SU-DHL-6 (cell line): ENCODE measurements at regions not wholly inside any gene's neighbourhood (a gene's known extent, or its start where the extent isn't known, plus 50 kb on each side); places are given as distances from the start of the nearest gene placed in this dataset.

ENCODE experiments used
- EZH2phosphoT487 ChIP-seq: fragments of 200-600 bp; sonication (generic), shearing (Covaris generic); conservative IDR thresholded peaks from 2 replicates; pipeline ENCODE4 v1.6.1; 2018; ENCODE audit warnings: mild to moderate bottlenecking, antibody characterized with exemption, low read length, moderate library complexity, mixed read lengths
- TF ChIP-seq, protein P1 (sequence below): fragments of 200-600 bp; sonication (generic); IDR thresholded peaks from one replicate; pipeline ENCODE4 v1.5.1; 2017; ENCODE audit warnings: antibody characterized with exemption, mild to moderate bottlenecking, low read length, moderate library complexity; ENCODE audit not compliant: insufficient read depth, poor library complexity, severe bottlenecking

DNA sequence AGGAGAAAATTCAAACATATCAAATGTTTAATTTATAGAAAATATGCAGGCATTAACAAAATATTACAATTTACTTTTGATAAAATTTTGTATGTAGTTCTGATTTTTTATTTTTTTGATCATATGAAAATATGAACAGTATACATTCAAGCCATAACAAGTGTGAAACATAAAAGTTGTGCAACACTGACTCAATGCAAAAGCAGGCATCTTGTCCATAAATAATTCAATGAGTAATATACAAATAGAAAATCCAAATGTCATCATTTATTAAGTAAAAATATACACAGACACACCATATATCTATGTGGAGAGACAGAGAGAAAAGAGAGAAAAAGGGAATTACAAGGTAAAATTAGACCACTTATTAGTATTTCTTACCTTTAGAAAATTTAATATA is 1183.9 kb downstream of the SLITRK1 start:
- TF ChIP-seq, protein P1, sequence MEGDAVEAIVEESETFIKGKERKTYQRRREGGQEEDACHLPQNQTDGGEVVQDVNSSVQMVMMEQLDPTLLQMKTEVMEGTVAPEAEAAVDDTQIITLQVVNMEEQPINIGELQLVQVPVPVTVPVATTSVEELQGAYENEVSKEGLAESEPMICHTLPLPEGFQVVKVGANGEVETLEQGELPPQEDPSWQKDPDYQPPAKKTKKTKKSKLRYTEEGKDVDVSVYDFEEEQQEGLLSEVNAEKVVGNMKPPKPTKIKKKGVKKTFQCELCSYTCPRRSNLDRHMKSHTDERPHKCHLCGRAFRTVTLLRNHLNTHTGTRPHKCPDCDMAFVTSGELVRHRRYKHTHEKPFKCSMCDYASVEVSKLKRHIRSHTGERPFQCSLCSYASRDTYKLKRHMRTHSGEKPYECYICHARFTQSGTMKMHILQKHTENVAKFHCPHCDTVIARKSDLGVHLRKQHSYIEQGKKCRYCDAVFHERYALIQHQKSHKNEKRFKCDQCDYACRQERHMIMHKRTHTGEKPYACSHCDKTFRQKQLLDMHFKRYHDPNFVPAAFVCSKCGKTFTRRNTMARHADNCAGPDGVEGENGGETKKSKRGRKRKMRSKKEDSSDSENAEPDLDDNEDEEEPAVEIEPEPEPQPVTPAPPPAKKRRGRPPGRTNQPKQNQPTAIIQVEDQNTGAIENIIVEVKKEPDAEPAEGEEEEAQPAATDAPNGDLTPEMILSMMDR, result no peak
- TF ChIP-seq EZH2phosphoT487, result no peak
